NCI-H345 treated with DMSO at 0.1 percent for 48 hours (cell line): ENCODE measurements at regions not wholly inside any gene's neighbourhood (a gene's known extent, or its start where the extent isn't known, plus 50 kb on each side); places are given as distances from the start of the nearest gene placed in this dataset.
A peak's percentile ranks its signal among the peaks of the same experiment; 100 is the strongest.
"Not testable (repeated sequence)": the region's sequence is repeated elsewhere in the genome, so short reads cannot be mapped to it uniquely, and the experiment has no call there.

Experiments used
- DNase-seq: peaks from one replicate; lab custom pipeline; 2025; ENCODE audit not compliant: unreplicated experiment; lab: John Stamatoyannopoulos, UW

- DNase-seq: no peak
Observed at GRCh38 chr1:87398641-87399040, 70.0 kb downstream of the LMO4 start.

GRCh38 chr1:87399264-87399663 lies 70.6 kb downstream of the LMO4 start:
- DNase-seq: peak; percentile 92

DNA sequence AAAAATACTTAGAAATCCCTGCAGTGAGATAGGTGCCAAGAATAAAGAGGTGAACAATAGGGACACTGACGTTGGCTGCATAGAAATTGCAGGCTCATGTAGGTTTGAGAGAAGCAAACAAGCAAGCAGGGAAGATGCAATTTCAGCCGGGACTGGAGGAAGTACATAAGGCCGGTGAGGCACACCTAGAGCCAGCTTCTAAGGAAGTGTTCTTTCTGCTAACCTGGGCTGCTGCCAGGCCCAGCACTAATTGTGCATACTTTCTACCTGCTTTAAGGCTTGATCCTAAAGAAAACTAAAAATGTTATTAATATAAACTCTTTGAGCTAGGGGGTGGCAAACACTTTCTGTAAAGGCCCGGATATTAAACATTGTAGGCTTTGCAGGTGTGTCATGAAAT lies 71.0 kb downstream of the LMO4 start:
- DNase-seq: no peak

DNA sequence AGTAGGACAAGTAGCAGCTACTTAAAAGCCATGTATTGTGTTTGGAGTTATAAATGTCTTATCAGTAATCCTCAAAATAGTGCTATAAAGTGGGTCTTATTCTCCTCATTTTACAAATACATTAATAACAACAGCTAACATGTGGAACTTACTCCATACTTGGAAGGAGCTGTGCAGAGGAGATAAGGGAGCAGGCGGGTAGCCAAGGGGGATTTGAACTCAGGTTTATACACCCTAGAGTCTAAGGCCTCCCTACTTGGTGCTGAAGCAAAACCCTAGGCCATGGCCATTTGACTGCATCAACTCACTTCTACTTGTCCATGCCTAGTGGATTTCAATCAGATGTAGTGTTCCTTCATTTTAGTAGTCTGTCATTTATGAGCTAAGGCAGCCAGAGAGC lies 72.1 kb downstream of the LMO4 start:
- DNase-seq: no peak

DNA sequence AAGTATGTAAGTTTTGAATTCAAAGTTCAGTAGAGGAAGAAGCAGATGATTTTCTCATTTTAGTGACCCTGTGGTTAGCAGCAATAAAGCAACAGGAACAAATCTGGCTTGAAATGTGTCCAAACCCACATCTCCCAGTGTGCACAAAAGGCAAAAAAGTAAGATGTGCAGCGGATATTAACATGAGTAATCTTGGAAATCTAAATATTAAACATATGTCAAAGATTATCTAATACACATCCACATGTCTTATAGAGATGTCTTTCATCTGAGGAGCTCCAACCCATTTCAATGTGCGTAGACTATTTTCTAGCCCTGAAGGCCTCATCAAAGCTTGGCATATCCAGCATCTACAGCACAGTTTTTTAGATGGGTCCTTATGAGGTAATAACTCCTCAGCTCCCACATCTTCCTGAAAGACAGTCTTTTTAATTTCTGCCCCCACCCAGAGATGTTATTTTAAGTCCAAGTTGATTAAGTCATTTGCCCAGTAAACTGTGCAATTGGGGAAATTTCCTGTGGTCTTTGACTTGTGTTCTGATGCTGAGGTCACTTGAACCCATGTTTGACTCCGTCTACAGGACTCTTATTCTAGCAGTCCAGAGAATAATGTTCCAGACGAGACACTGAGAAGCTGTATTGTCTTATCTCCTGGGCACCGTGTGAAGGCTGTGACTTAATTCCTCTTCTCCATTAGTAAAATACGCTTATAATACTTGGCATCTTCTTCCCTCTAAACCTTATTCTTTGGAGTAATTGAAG lies 73.7 kb downstream of the LMO4 start:
- DNase-seq: no peak

GRCh38 chr1:87403061-87403820 lies 74.6 kb downstream of the LMO4 start:
- no peak for DNase-seq

DNA sequence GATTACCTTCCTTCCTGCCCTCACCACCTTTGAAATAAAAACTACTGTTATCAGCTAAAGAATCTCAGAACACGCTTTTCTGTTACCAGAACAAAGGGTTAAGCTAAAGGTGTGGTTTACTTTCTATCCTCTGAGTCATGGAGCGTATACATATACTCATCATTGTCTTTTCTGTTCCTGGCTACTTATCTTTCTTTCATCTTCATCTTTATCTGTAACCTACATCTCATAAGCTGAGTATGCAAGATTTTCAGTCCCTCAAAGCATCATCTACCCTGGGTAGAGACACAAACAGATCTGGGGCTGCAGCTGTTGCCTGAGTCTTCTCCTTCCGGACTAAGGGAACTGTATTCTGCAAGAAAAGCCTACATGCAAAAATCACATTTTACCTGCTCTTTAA lies 75.6 kb downstream of the LMO4 start:
- DNase-seq: no peak

- no peak for DNase-seq
Observed at GRCh38 chr1:87408665-87409248, 80.1 kb downstream of the LMO4 start.

DNA sequence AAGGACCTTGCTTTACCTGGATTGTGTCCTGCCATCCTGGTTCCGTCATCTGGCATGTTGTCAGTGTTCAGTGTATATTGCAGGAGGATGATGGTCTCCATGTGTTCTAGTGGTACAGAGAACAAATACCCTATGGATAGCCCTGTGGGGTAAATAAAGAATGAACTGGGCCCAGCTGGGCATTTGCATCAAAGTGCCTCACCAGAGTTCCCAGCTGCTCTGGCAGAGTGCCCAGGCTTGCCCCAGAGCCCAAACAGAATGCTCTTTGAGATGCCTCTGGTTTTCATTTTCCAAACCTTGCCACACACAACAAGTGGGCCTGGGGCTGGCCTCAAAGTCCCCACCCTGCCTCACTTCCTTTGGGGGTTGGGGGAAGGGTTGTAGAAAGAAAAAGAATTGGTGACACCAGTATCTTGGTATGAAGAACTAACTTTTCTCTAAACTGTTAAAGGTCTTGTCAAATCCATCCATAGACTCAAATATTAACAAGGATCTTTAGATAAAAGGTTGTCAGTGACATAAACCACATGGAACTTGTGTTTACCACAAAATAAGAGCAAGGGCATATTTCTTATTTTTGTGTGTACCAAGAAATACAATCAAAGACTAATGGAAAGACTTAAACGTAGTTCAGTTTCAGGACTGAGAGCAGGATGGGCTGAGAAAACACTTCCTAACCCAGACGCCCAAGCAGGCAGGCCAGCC lies 82.2 kb downstream of the LMO4 start:
- peak; percentile 95 for DNase-seq

DNA sequence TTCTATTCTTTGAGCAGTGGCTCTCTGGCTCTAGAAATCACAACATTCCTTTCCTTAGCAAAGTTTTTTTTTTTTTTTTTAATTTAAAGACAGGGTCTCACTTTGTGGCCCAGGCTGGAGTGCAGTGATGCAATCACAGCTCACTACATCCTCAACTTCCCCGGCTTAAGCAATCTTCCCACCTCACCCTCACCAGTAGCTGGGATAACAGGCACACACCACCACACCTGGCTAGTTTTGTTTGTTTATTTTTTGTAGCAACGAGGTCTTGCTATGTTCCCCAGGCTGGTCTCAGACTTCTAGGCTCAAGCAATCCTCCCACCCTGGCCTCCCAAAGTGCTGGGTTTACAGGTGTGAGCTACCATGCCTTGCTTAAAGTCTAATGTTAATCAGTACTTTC lies 85.2 kb downstream of the LMO4 start:
- DNase-seq: not testable (repeated sequence)

GRCh38 chr1:87418048-87418447 lies 89.4 kb downstream of the LMO4 start:
- DNase-seq: no peak

DNA sequence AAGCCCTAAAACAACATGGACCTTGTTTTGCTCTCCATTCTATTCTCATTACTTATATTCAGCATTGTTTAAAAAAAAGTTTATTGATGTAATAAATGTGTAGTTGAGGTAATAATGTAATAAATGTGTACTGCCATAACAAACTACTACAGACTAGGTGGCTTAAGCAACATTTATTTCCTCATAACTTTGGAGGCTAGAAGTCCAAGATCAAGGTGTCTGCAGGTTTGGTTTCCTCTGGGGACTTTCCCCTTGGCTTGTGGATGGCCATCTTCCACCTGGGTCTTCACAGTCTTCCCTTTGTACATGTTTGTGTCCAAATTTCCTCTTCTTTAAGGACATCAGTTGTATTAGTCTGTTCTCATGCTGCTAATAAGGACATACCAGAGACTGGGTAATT lies 93.1 kb downstream of the LMO4 start:
- DNase-seq: no peak

DNA sequence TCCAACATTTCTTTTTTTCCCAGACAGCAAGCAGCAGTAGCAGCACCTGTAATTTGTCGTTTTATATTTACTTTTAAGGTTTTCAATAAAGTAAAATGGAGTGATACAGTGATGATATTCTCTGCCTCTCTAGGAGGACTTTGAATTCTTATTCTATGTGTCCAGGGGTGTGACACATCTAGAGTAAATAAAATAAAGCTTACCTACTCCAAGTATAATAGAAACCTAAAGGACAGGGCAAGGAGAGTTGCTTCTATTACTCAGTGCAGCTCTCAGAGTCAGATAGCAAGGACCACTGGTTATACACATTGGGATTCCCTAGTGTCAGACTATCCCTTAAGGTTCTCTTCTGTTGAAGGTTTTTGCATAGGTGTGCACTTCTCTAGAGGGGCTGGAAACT lies 95.9 kb downstream of the LMO4 start:
- no peak for DNase-seq

- no peak for DNase-seq
Observed at GRCh38 chr1:87426463-87427249, 98.0 kb downstream of the LMO4 start.

- DNase-seq: no peak
Observed at GRCh38 chr1:87428367-87428766, 99.7 kb downstream of the LMO4 start.

- DNase-seq: no peak
Observed at GRCh38 chr1:87428883-87429282, 100.2 kb downstream of the LMO4 start.

GRCh38 chr1:87432685-87433084 lies 104.0 kb downstream of the LMO4 start:
- DNase-seq: no peak

GRCh38 chr1:87433101-87433500 lies 104.4 kb downstream of the LMO4 start:
- DNase-seq: not testable (repeated sequence)

DNA sequence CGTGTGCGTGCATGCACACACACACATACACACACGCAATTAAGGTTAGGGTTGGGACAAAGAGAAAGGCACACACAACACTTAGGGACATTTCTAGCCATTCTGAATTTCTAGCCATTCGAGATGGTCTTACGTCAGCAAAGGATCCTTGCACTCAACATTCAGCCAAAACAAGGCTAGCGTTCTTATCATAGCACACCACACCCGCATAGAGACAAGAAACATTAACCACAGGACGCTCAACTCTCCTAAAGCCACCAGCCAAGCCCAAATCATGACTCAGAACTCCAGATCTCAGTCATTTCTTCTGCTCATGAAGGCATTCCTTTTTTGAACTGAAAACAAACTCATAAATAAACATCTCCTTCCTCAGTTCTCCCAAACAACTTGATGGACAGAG lies 106.8 kb downstream of the LMO4 start:
- DNase-seq: no peak

DNA sequence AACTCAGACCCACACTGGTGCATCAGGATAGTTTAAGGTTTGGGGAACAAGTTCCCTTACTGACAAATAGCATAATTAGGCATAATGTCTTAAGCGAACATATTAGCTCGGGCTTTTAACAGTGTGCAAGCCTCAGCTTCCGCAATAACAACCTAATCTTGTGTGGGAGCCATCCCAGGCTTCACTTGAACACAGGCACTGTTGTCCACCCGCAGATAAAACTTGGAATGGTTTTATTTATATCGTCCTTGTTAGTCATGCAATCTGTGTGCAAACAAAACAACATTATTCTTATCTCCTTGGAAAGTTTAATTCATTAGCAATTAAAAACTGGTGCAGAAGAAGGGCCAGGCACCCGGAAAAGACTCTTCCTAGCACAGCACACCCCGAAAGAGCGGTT lies 107.4 kb downstream of the LMO4 start:
- DNase-seq: not testable (repeated sequence)

DNA sequence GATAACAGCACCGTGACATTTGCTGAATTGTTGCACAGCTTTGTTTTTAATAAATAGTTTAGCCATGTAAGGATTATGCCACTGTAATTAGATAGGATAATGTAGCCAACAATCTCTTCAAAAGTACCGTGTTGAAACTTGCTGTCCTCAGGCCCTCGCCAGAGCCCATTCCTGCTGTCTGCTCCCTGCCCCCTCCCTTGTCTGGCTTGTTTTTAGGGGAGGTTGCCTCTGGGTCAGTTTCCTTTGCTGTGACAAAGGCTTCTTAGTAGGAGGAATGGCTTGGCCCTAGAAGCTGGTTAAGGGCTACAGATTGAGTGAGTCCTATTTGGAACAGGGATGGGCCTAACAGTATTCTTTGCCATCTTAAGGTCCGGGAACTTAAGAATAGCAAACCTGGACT lies 107.9 kb downstream of the LMO4 start:
- DNase-seq: no peak
